ENCODE measurements at regions not wholly inside any gene's neighbourhood (a gene's known extent, or its start where the extent isn't known, plus 50 kb on each side); places are given as distances from the start of the nearest gene placed in this dataset.

DNA sequence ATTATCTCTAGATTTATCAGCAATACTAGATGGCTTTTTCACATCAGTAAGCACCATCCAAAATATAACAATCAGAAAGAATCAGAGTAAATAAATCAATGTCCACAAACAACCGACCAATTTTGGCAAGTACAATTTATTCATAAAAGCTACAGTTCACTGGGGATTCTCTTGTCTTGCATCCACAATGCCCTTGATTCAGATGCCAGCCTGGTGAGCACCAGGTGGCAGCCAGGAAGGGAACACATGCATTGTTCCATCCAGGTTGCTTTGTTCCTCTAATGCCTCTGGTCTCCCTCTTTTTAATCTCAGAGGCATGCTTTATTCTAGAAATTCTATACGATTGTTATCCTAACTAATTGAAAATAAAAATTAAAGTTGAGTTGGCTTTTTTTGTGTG, 242.1 kb upstream of the KIRREL3 start (continued):
- TF ChIP-seq REST (IDR thresholded peaks at IDR 0.05; ENCODE audit: unreplicated experiment) = no peak

DNA sequence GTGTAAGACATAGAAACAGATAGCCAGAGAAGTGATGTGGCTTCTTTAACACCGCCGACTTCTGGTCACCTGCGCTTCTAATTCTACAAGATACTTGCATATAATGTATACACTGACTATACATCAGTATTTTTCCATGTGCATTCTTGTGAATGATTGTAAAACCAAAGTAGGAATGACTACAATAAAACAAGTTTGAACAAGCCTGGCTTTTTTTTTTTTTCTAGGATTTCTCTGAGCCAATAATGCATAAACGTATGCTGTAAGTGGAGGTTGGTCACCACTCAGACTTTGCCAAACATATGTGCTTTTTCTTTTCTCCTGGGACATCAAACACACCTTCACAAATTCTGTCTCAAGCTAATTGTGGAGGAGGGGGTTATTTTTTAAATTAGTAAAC, 237.8 kb upstream of the KIRREL3 start:
- H2AFZ ChIP-seq = no peak overlapping the region
- no peak for TF ChIP-seq EZH2 (IDR thresholded peaks at IDR 0.05; ENCODE audit: low read depth, unreplicated experiment)
- TF ChIP-seq CREB1 (CRISPR knock-in tag; IDR thresholded peaks at IDR 0.05; ENCODE audit: low read depth) = no peak
- TF ChIP-seq, protein P1, sequence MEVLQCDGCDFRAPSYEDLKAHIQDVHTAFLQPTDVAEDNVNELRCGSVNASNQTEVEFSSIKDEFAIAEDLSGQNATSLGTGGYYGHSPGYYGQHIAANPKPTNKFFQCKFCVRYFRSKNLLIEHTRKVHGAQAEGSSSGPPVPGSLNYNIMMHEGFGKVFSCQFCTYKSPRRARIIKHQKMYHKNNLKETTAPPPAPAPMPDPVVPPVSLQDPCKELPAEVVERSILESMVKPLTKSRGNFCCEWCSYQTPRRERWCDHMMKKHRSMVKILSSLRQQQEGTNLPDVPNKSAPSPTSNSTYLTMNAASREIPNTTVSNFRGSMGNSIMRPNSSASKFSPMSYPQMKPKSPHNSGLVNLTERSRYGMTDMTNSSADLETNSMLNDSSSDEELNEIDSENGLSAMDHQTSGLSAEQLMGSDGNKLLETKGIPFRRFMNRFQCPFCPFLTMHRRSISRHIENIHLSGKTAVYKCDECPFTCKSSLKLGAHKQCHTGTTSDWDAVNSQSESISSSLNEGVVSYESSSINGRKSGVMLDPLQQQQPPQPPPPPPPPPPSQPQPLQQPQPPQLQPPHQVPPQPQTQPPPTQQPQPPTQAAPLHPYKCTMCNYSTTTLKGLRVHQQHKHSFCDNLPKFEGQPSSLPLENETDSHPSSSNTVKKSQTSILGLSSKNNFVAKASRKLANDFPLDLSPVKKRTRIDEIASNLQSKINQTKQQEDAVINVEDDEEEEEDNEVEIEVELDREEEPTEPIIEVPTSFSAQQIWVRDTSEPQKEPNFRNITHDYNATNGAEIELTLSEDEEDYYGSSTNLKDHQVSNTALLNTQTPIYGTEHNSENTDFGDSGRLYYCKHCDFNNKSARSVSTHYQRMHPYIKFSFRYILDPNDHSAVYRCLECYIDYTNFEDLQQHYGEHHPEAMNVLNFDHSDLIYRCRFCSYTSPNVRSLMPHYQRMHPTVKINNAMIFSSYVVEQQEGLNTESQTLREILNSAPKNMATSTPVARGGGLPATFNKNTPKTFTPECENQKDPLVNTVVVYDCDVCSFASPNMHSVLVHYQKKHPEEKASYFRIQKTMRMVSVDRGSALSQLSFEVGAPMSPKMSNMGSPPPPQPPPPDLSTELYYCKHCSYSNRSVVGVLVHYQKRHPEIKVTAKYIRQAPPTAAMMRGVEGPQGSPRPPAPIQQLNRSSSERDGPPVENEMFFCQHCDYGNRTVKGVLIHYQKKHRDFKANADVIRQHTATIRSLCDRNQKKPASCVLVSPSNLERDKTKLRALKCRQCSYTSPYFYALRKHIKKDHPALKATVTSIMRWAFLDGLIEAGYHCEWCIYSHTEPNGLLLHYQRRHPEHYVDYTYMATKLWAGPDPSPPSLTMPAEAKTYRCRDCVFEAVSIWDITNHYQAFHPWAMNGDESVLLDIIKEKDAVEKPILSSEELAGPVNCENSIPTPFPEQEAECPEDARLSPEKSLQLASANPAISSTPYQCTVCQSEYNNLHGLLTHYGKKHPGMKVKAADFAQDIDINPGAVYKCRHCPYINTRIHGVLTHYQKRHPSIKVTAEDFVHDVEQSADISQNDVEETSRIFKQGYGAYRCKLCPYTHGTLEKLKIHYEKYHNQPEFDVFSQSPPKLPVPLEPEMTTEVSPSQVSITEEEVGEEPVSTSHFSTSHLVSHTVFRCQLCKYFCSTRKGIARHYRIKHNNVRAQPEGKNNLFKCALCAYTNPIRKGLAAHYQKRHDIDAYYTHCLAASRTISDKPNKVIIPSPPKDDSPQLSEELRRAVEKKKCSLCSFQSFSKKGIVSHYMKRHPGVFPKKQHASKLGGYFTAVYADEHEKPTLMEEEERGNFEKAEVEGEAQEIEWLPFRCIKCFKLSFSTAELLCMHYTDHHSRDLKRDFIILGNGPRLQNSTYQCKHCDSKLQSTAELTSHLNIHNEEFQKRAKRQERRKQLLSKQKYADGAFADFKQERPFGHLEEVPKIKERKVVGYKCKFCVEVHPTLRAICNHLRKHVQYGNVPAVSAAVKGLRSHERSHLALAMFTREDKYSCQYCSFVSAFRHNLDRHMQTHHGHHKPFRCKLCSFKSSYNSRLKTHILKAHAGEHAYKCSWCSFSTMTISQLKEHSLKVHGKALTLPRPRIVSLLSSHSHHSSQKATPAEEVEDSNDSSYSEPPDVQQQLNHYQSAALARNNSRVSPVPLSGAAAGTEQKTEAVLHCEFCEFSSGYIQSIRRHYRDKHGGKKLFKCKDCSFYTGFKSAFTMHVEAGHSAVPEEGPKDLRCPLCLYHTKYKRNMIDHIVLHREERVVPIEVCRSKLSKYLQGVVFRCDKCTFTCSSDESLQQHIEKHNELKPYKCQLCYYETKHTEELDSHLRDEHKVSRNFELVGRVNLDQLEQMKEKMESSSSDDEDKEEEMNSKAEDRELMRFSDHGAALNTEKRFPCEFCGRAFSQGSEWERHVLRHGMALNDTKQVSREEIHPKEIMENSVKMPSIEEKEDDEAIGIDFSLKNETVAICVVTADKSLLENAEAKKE (CRISPR knock-in tag; IDR thresholded peaks at IDR 0.05) = no peak
- no peak for TF ChIP-seq ZNF331 (CRISPR knock-in tag; IDR thresholded peaks at IDR 0.05; ENCODE audit: low read depth)
- no peak for TF ChIP-seq REST (IDR thresholded peaks at IDR 0.05; ENCODE audit: unreplicated experiment)
- no peak for TF ChIP-seq POLR2AphosphoS5 (IDR thresholded peaks at IDR 0.05; ENCODE audit: low read depth)
- no peak for TF ChIP-seq NANOG (IDR thresholded peaks at IDR 0.05; ENCODE audit: borderline replicate concordance)
- no peak for TF ChIP-seq STAT1 (IDR thresholded peaks at IDR 0.05; ENCODE audit: unreplicated experiment)
- H3K9me2 ChIP-seq (ENCODE audit: insufficient read depth) = no peaks in the 10 kb centered on the region
- no peaks in the 10 kb centered on the region for H3K27me3 ChIP-seq (ENCODE audit: insufficient read depth)
- no peak for DNase-seq (ENCODE audit: low spot score)
- H3K27ac ChIP-seq (ENCODE audit: low read depth) = no peak overlapping the region
- 0 out of 2 replicates have a peak, but pooled peaks cover 2% of the 10 kb centered on the region for H3K4me1 ChIP-seq (ENCODE audit: insufficient read depth)
- H3K4me1 Mint-ChIP-seq = peaks cover 9% of the 10 kb centered on the region; the same call in 2 of the 3 replicates
- H3K79me2 ChIP-seq (replicated peaks; ENCODE audit: insufficient read depth) = no peaks in the 10 kb centered on the region
- H3K4me3 ChIP-seq = no peak overlapping the region
- ATAC-seq = no peak
- H3K4me2 ChIP-seq = no peak overlapping the region
- no peaks in the 10 kb centered on the region for H3F3A ChIP-seq (replicated peaks; ENCODE audit: low read depth)
- H3K27me3 Mint-ChIP-seq (ENCODE audit: insufficient read depth, low read depth, poor library complexity) = peaks cover 2% of the 10 kb centered on the region
- H3K36me3 ChIP-seq (ENCODE audit: insufficient read depth) = no peaks in the 10 kb centered on the region
- H3K27ac Mint-ChIP-seq = no peak overlapping the region
- no peak overlapping the region for H3K4me3 Mint-ChIP-seq
- no peaks in the 10 kb centered on the region for H4K20me1 ChIP-seq (replicated peaks; ENCODE audit: insufficient read depth)
- H3K36me3 Mint-ChIP-seq (ENCODE audit: low read depth) = no peaks in the 10 kb centered on the region
- no peaks in the 10 kb centered on the region for H3K9me3 Mint-ChIP-seq

All from GM23338 (cell line).